ENCODE measurements at regions not wholly inside any gene's neighbourhood (a gene's known extent, or its start where the extent isn't known, plus 50 kb on each side); places are given as distances from the start of the nearest gene placed in this dataset.

GRCh38 chr5:36531401-36531800 is 75.0 kb upstream of the SLC1A3 start:
- TF ChIP-seq POLR2A (IDR thresholded peaks at IDR 0.05; ENCODE audit: low read length), result no peak
- no peak for TF ChIP-seq GATA1 (IDR thresholded peaks at IDR 0.05; ENCODE audit: low read depth, low read length)
